HepG2 (cell line): ENCODE measurements at regions not wholly inside any gene's neighbourhood (a gene's known extent, or its start where the extent isn't known, plus 50 kb on each side); places are given as distances from the start of the nearest gene placed in this dataset.

ENCODE experiments used
- AGO2 ChIP-seq: fragments of 200-400 bp; formaldehyde crosslinking; optimal IDR thresholded peaks from 2 replicates; pipeline ENCODE3; 2017; ENCODE audit warnings: mild to moderate bottlenecking, low read depth, low read length, moderate library complexity
- CHCHD3 ChIP-seq: sonication (generic); formaldehyde crosslinking; IDR thresholded peaks from 2 replicates; pipeline ENCODE4 v1.8.0; 2022; ENCODE audit warnings: mild to moderate bottlenecking, missing genetic modification reagents, moderate library complexity
- IKZF4 ChIP-seq: sonication (generic); formaldehyde crosslinking; IDR thresholded peaks from 2 replicates; pipeline ENCODE4 v1.5.1; 2020; ENCODE audit warnings: borderline replicate concordance, mild to moderate bottlenecking, low read depth, missing genetic modification reagents; ENCODE audit errors: not compliant biosample characterization
- KLF15 ChIP-seq: sonication (generic); formaldehyde crosslinking; IDR thresholded peaks from 2 replicates; pipeline ENCODE4 v1.8.1; 2023; ENCODE audit warnings: borderline replicate concordance, mild to moderate bottlenecking, inconsistent platforms, missing genetic modification reagents, mixed read lengths
- MTA1 ChIP-seq: sonication (generic); formaldehyde crosslinking; IDR thresholded peaks from 2 replicates; pipeline ENCODE4 v1.4.0; 2020; ENCODE audit warnings: missing genetic modification reagents, mild to moderate bottlenecking, borderline replicate concordance
- NPAS2 ChIP-seq: sonication (generic); formaldehyde crosslinking; IDR thresholded peaks from 2 replicates; pipeline ENCODE4 v1.8.0; 2022; ENCODE audit warnings: mild to moderate bottlenecking, missing genetic modification reagents, borderline replicate concordance
- ONECUT2 ChIP-seq: sonication (generic); formaldehyde crosslinking; IDR thresholded peaks from 2 replicates; pipeline ENCODE4 v1.4.0; 2020; ENCODE audit warnings: missing genetic modification reagents
- RFXAP ChIP-seq: sonication (generic); formaldehyde crosslinking; IDR thresholded peaks from 2 replicates; pipeline ENCODE4 v1.4.0; 2020; ENCODE audit warnings: missing genetic modification reagents, borderline replicate concordance
- ZBTB2 ChIP-seq: sonication (generic); formaldehyde crosslinking; IDR thresholded peaks from 2 replicates; pipeline ENCODE4 v1.8.0; 2022; ENCODE audit warnings: low read depth, missing genetic modification reagents
- ZBTB21 ChIP-seq: sonication (generic); formaldehyde crosslinking; IDR thresholded peaks from 2 replicates; pipeline ENCODE4 v1.4.0; 2020; ENCODE audit warnings: missing genetic modification reagents
- ZFAT ChIP-seq: sonication (generic); formaldehyde crosslinking; conservative IDR thresholded peaks from 2 replicates; pipeline ENCODE4 v1.8.1; 2023; ENCODE audit warnings: missing genetic modification reagents, inconsistent platforms
- ZNF18 ChIP-seq: sonication (generic); formaldehyde crosslinking; IDR thresholded peaks from 2 replicates; pipeline ENCODE4 v1.8.0; 2022; ENCODE audit warnings: mild to moderate bottlenecking, missing genetic modification reagents; ENCODE audit not compliant: insufficient replicate concordance
- ZNF296 ChIP-seq: sonication (generic); formaldehyde crosslinking; conservative IDR thresholded peaks from 2 replicates; pipeline ENCODE4 v1.5.0; 2020; ENCODE audit warnings: mild to moderate bottlenecking, missing genetic modification reagents
- ZNF354B ChIP-seq: sonication (generic); formaldehyde crosslinking; IDR thresholded peaks from 2 replicates; pipeline ENCODE4 v1.8.0; 2022; ENCODE audit warnings: mild to moderate bottlenecking, missing genetic modification reagents
- ZNF501 ChIP-seq: sonication (generic); formaldehyde crosslinking; IDR thresholded peaks from 2 replicates; pipeline ENCODE4 v1.5.1; 2020; ENCODE audit warnings: mild to moderate bottlenecking, moderate library complexity, missing genetic modification reagents
- ZNF747 ChIP-seq: sonication (generic); formaldehyde crosslinking; IDR thresholded peaks from 2 replicates; pipeline ENCODE4 v1.8.1; 2023; ENCODE audit warnings: missing genetic modification reagents, mild to moderate bottlenecking, borderline replicate concordance
- ZNF766 ChIP-seq: sonication (generic); formaldehyde crosslinking; IDR thresholded peaks from 2 replicates; pipeline ENCODE4 v1.5.0; 2020; ENCODE audit warnings: missing genetic modification reagents, borderline replicate concordance
- ZSCAN29 ChIP-seq: sonication (generic); formaldehyde crosslinking; conservative IDR thresholded peaks from 2 replicates; pipeline ENCODE4 v1.4.0; 2020; ENCODE audit warnings: mild to moderate bottlenecking, missing genetic modification reagents
- TF ChIP-seq, protein P1 (sequence below): sonication (generic); formaldehyde crosslinking; IDR thresholded peaks from 2 replicates; pipeline ENCODE4 v1.8.1; 2023; ENCODE audit warnings: mild to moderate bottlenecking, missing genetic modification reagents, borderline replicate concordance
- TF ChIP-seq, protein P2 (sequence below): sonication (generic); formaldehyde crosslinking; conservative IDR thresholded peaks from 2 replicates; pipeline ENCODE4 v1.8.0; 2022; ENCODE audit warnings: missing genetic modification reagents
- TF ChIP-seq, protein P3 (sequence below): sonication (generic); formaldehyde crosslinking; IDR thresholded peaks from 2 replicates; pipeline ENCODE4 v1.8.0; 2022; ENCODE audit warnings: mild to moderate bottlenecking, missing genetic modification reagents, moderate library complexity

GRCh38 chr17:72422505-72423285, 301.9 kb downstream of the SOX9 start (continued):
- TF ChIP-seq ZNF501 (CRISPR knock-in tag) (no peak), AGO2 (peak; percentile 70), RFXAP (CRISPR knock-in tag) (0 out of 2 replicates have a peak, but pooled peaks have one; percentile 43), ZBTB21 (no peak), ZNF354B (CRISPR knock-in tag) (peak; percentile 85; the same call in 1 of the 2 replicates), ONECUT2 (CRISPR knock-in tag) (no peak), ZNF296 (CRISPR knock-in tag) (no peak), MTA1 (CRISPR knock-in tag) (peak; percentile 96), ZNF766 (CRISPR knock-in tag) (no peak), CHCHD3 (CRISPR knock-in tag) (no peak), ZNF747 (0 out of 2 replicates have a peak, but pooled peaks have one; percentile 40), NPAS2 (CRISPR knock-in tag) (no peak), IKZF4 (CRISPR knock-in tag) (no peak), ZFAT (CRISPR knock-in tag) (no peak), ZBTB2 (no peak), ZNF18 (peak; percentile 92), ZSCAN29 (CRISPR knock-in tag) (peak; percentile 88), KLF15 (CRISPR knock-in tag) (no peak)
- TF ChIP-seq, protein P1, sequence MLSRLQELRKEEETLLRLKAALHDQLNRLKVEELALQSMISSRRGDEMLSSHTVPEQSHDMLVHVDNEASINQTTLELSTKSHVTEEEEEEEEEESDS (CRISPR knock-in tag), result no peak
- TF ChIP-seq, protein P2, sequence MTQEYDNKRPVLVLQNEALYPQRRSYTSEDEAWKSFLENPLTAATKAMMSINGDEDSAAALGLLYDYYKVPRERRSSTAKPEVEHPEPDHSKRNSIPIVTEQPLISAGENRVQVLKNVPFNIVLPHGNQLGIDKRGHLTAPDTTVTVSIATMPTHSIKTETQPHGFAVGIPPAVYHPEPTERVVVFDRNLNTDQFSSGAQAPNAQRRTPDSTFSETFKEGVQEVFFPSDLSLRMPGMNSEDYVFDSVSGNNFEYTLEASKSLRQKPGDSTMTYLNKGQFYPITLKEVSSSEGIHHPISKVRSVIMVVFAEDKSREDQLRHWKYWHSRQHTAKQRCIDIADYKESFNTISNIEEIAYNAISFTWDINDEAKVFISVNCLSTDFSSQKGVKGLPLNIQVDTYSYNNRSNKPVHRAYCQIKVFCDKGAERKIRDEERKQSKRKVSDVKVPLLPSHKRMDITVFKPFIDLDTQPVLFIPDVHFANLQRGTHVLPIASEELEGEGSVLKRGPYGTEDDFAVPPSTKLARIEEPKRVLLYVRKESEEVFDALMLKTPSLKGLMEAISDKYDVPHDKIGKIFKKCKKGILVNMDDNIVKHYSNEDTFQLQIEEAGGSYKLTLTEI, result no peak
- TF ChIP-seq, protein P3, sequence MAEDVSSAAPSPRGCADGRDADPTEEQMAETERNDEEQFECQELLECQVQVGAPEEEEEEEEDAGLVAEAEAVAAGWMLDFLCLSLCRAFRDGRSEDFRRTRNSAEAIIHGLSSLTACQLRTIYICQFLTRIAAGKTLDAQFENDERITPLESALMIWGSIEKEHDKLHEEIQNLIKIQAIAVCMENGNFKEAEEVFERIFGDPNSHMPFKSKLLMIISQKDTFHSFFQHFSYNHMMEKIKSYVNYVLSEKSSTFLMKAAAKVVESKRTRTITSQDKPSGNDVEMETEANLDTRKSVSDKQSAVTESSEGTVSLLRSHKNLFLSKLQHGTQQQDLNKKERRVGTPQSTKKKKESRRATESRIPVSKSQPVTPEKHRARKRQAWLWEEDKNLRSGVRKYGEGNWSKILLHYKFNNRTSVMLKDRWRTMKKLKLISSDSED, result no peak
